Endothelial cell of umbilical vein (primary cell): ENCODE measurements at regions not wholly inside any gene's neighbourhood (a gene's known extent, or its start where the extent isn't known, plus 50 kb on each side); places are given as distances from the start of the nearest gene placed in this dataset.
"Not testable (repeated sequence)": the region's sequence is repeated elsewhere in the genome, so short reads cannot be mapped to it uniquely, and the experiment has no call there.

Source experiments
- BruUV-seq: library from RNA; stranded (reverse); fragments of 400-500 nt; replicated peaks from 2 replicates; lab custom pipeline; 2021; lab: Mats Ljungman, UMichigan
- CTCF ChIA-PET: fragments of 300-600, 350-600 bp; sonication (Branson Sonifier 250); formaldehyde crosslinking; loops from one replicate; lab custom pipeline; 2021; ENCODE audit warnings: antibody characterized with exemption, inconsistent platforms; lab: Charles Lee
- POLR2A ChIA-PET: fragments of 300-600, 350-600 bp; sonication (Branson Sonifier 250); formaldehyde crosslinking; loops from one replicate; lab custom pipeline; 2021; ENCODE audit warnings: antibody characterized with exemption, inconsistent platforms; lab: Charles Lee
- DNase-seq: peaks from one replicate; pipeline ENCODE4 v3.0.0-alpha.2; 2011; ENCODE audit warnings: low read depth, low spot score
- FAIRE-seq: peaks from 2 replicates; lab custom pipeline; 2011; peaks lifted over from hg19 to GRCh38; lab: Jason Lieb, UNC
- H2AFZ ChIP-seq: 2 replicates; pipeline ENCODE4 v1.6.0; 2012; ENCODE audit warnings: low read depth, low read length, control low read depth, inconsistent platforms
- H3K27ac ChIP-seq: 2 replicates; pipeline ENCODE4 v1.5.1; 2011; ENCODE audit warnings: low read depth, mild to moderate bottlenecking, control low read depth, low read length, moderate library complexity; ENCODE audit not compliant: insufficient read depth
- H3K27me3 ChIP-seq, 2 experiments: 2 replicates each; pipeline versions ENCODE4 v1.6.0 to v1.6.1; 2011; ENCODE audit warnings: low read length in 2 of 2, mixed read lengths in 1 of 2; ENCODE audit not compliant: control insufficient read depth in 2 of 2, insufficient read depth in 2 of 2
- H3K36me3 ChIP-seq, 2 experiments: 2 replicates in 1 of 2; 3 replicates in 1 of 2; pipeline ENCODE4 v1.5.1; 2011; ENCODE audit warnings: low read length in 2 of 2, mild to moderate bottlenecking in 1 of 2, moderate library complexity in 1 of 2; ENCODE audit not compliant: control insufficient read depth in 2 of 2, insufficient read depth in 2 of 2; ENCODE audit errors: extremely low read depth in 1 of 2
- H3K4me1 ChIP-seq: 3 replicates; pipeline ENCODE4 v1.5.1; 2011; ENCODE audit warnings: mild to moderate bottlenecking, low read length; ENCODE audit not compliant: control insufficient read depth, insufficient read depth; ENCODE audit errors: extremely low read depth
- H3K4me2 ChIP-seq: 2 replicates; pipeline ENCODE4 v1.6.1; 2011; ENCODE audit warnings: low read length, control low read depth, mixed read lengths; ENCODE audit not compliant: insufficient read depth
- H3K4me3 ChIP-seq, 3 experiments: fragments of 200-600 bp in 1 of 3; sonication (generic), shearing (Covaris generic) in 1 of 3; replicated peaks in 1 of 3; 2 replicates each; pipeline ENCODE4 v1.5.1; 2011 to 2016; ENCODE audit warnings: control low read depth in 3 of 3, low read length in 3 of 3, mild to moderate bottlenecking in 2 of 3, inconsistent platforms in 1 of 3, low read depth in 1 of 3, moderate library complexity in 1 of 3; ENCODE audit not compliant: insufficient read depth in 1 of 3
- H3K79me2 ChIP-seq: 2 replicates; pipeline ENCODE4 v1.6.0; 2012; ENCODE audit warnings: low read length, inconsistent platforms; ENCODE audit not compliant: control insufficient read depth, insufficient read depth
- H3K9ac ChIP-seq: replicated peaks from 2 replicates; pipeline ENCODE3; 2011; ENCODE audit warnings: low read length, control low read depth; ENCODE audit not compliant: insufficient read depth; ENCODE audit errors: extremely low read depth
- H3K9me1 ChIP-seq: replicated peaks from 3 replicates; pipeline ENCODE4 v1.6.0; 2011; ENCODE audit warnings: mild to moderate bottlenecking, low read length; ENCODE audit not compliant: control insufficient read depth, insufficient read depth; ENCODE audit errors: extremely low read depth
- H3K9me3 ChIP-seq: replicated peaks from 2 replicates; pipeline ENCODE4 v1.5.1; 2012; ENCODE audit warnings: low read length, inconsistent platforms; ENCODE audit not compliant: control insufficient read depth, insufficient read depth
- H4K20me1 ChIP-seq: replicated peaks from 2 replicates; pipeline ENCODE3; 2011; ENCODE audit warnings: mild to moderate bottlenecking, low read length; ENCODE audit not compliant: control insufficient read depth, insufficient read depth; ENCODE audit errors: extremely low read depth
- GATA2 ChIP-seq: IDR thresholded peaks from 2 replicates; pipeline ENCODE4 v1.7.0; 2011; ENCODE audit warnings: low read depth, mild to moderate bottlenecking, moderate library complexity, mixed read lengths, low read length; ENCODE audit not compliant: insufficient read length, insufficient read depth
- JUN ChIP-seq: IDR thresholded peaks from 2 replicates; pipeline ENCODE4 v1.6.1; 2011; ENCODE audit warnings: borderline replicate concordance, low read depth; ENCODE audit not compliant: insufficient read length, insufficient read depth
- MAX ChIP-seq: IDR thresholded peaks from 2 replicates; pipeline ENCODE4 v1.6.1; 2011; ENCODE audit not compliant: insufficient read depth, insufficient read length
- MYC ChIP-seq: IDR thresholded peaks from one replicate; pipeline ENCODE4 v1.6.1; 2011; ENCODE audit warnings: mild to moderate bottlenecking, low read depth, low read length
- POLR2A ChIP-seq: IDR thresholded peaks from 2 replicates; pipeline ENCODE4 v1.6.1; 2012; ENCODE audit warnings: low read depth, mild to moderate bottlenecking, control low read depth, low read length
- POLR2AphosphoS5 ChIP-seq: IDR thresholded peaks from 2 replicates; pipeline ENCODE4 v1.6.1; 2012; ENCODE audit warnings: low read depth, mild to moderate bottlenecking, control low read depth, low read length, moderate library complexity; ENCODE audit not compliant: insufficient read depth
- dilution Hi-C: fragments of 300-500 bp; cut with MboI; formaldehyde crosslinking; loops from one replicate; pipeline ENCODE4 v1.15.0; 2019; ENCODE audit warnings: low sequenced_read_pairs; ENCODE audit not compliant: extremely low pct_ligation_motif_present
- intact Hi-C: fragments of 100-400 bp; cut with micrococcal nuclease; formaldehyde crosslinking; loops from one replicate; pipeline ENCODE4 v1.10.0; 2022
- TF ChIP-seq, protein P1 (sequence below), 2 donors: IDR thresholded peaks; 1 replicate in 1 of 2; 2 replicates in 1 of 2; pipeline ENCODE4 v1.5.1; 2011; ENCODE audit warnings: low read length in 2 of 2, mild to moderate bottlenecking in 2 of 2, moderate library complexity in 2 of 2, control low read depth in 1 of 2, inconsistent platforms in 1 of 2, low read depth in 1 of 2; ENCODE audit not compliant: insufficient read depth in 1 of 2; ENCODE audit errors: extremely low read depth in 1 of 2

DNA sequence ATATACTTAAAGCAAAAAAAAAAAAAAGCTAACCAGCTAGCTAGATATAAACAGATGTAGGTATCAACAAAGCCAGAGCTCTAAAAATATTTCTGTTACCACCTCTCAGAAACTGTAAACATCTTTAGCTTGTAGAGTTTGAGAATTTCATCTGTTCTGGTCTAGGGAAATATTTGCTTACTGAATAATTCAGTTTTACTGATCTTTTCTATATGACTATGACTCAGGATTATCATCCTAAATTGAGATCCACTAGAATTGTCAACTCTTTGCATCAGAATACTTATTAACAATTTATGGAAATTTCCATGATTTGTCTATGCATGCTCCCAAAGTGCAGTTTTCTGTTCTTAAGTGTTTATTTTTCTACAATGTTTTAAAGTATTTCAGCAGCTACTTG is 517.3 kb downstream of the DIPK2A start:
- no peak overlapping the region for H2AFZ ChIP-seq
- H3K4me3 ChIP-seq, result no peak overlapping the region
- intact Hi-C loops, result no loop called here
- H3K27ac ChIP-seq, result no peak overlapping the region
- no TSS peak for BruUV-seq
- H3K4me2 ChIP-seq, result no peak overlapping the region
- no peaks in the 10 kb centered on the region for H3K4me1 ChIP-seq
- H3K9me3 ChIP-seq, result no peaks in the 10 kb centered on the region
- TF ChIP-seq, protein P1, sequence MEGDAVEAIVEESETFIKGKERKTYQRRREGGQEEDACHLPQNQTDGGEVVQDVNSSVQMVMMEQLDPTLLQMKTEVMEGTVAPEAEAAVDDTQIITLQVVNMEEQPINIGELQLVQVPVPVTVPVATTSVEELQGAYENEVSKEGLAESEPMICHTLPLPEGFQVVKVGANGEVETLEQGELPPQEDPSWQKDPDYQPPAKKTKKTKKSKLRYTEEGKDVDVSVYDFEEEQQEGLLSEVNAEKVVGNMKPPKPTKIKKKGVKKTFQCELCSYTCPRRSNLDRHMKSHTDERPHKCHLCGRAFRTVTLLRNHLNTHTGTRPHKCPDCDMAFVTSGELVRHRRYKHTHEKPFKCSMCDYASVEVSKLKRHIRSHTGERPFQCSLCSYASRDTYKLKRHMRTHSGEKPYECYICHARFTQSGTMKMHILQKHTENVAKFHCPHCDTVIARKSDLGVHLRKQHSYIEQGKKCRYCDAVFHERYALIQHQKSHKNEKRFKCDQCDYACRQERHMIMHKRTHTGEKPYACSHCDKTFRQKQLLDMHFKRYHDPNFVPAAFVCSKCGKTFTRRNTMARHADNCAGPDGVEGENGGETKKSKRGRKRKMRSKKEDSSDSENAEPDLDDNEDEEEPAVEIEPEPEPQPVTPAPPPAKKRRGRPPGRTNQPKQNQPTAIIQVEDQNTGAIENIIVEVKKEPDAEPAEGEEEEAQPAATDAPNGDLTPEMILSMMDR (IDR thresholded peaks at IDR 0.05; ENCODE audit: extremely low read depth in 1 of 2, insufficient read depth in 1 of 2, low read depth in 1 of 2, low read length in 2 of 2), result no peak
- TF ChIP-seq POLR2A (no peak), MAX (no peak), MYC (no peak), GATA2 (no peak)
- ChIA-PET CTCF (interaction anchor here (0.6 to 3.0 kb wide), 3 partner anchors 9 to 32 kb away, joined by 3 to 12 read pairs (median 3); no protein-coding TSS in a partner anchor), POLR2A (no interaction called here)
- no peaks in the 10 kb centered on the region for H3K27me3 ChIP-seq
- no peaks in the 10 kb centered on the region for H3K79me2 ChIP-seq
- DNase-seq (no peak), FAIRE-seq (no peak)
- no peaks in the 10 kb centered on the region for H3K9me1 ChIP-seq
- dilution Hi-C loops, result no loop called here
- no peaks in the 10 kb centered on the region for H3K36me3 ChIP-seq
- H3K9ac ChIP-seq, result no peak overlapping the region
- H4K20me1 ChIP-seq, result no peaks in the 10 kb centered on the region

DNA sequence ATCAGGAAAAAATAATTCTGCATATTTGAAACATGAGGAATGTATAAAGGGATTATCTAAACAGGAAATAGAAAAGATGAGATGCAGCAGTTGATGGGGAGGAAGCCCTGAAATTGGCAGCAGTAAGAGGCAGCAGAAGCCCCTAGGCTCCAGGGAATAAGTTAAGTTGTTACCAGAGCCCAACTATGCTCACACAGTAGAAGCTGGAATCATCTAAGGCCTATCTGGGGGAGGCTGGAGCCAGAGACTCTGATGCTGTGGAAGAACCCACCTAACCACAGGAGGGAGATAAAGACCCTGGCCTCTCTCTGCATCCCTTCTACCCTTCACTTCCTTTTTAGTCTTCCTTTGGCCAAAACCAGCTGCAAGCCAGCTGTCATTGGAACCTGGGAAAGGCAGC is 519.7 kb downstream of the DIPK2A start:
- no peaks in the 10 kb centered on the region for H3K4me1 ChIP-seq
- ChIA-PET CTCF (no interaction called here), POLR2A (no interaction called here)
- H3K4me2 ChIP-seq, result no peak overlapping the region
- H3K27me3 ChIP-seq, result no peaks in the 10 kb centered on the region
- BruUV-seq, result no TSS peak
- H4K20me1 ChIP-seq, result no peaks in the 10 kb centered on the region
- no peaks in the 10 kb centered on the region for H3K9me1 ChIP-seq
- H3K36me3 ChIP-seq, result no peaks in the 10 kb centered on the region
- H3K27ac ChIP-seq, result no peak overlapping the region
- H3K9me3 ChIP-seq, result no peaks in the 10 kb centered on the region
- TF ChIP-seq JUN (no peak), POLR2AphosphoS5 (no peak)
- intact Hi-C loops (no loop called here), dilution Hi-C loops (no loop called here)
- DNase-seq (no peak), FAIRE-seq (no peak)
- H3K9ac ChIP-seq, result no peak overlapping the region
- peak overlapping the region; percentile 17 for H2AFZ ChIP-seq
- no peaks in the 10 kb centered on the region for H3K79me2 ChIP-seq
- H3K4me3 ChIP-seq, result no peak overlapping the region

DNA sequence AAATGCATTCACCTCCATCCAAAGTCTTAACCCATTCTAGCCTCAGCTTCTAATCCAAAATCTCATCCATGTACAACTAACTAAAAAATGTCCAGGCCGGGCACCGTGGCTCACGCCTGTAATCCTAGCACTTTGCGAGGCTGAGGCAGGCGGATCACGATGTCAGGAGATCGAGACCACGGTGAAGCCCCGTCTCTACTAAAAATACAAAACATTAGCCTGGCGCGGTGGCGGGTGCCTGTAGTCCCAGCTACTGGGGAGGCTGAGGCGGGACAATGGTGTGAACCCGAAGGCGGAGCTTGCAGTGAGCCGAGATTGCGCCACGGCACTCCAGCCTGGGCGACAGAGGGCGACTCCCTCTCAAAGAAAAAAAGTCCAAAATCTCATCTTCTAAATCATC is 523.0 kb downstream of the DIPK2A start:
- FAIRE-seq, H4K20me1 ChIP-seq, H3K27ac ChIP-seq, CTCF ChIA-PET, H3K79me2 ChIP-seq, dilution Hi-C loops, H3K4me2 ChIP-seq, POLR2A ChIA-PET, H3K9me3 ChIP-seq, DNase-seq, H3K9me1 ChIP-seq, H3K9ac ChIP-seq, H3K4me3 ChIP-seq, intact Hi-C loops, H2AFZ ChIP-seq, BruUV-seq, H3K27me3 ChIP-seq, H3K4me1 ChIP-seq, H3K36me3 ChIP-seq: not testable (repeated sequence)
